HFF-Myc (cell line): ENCODE measurements at regions not wholly inside any gene's neighbourhood (a gene's known extent, or its start where the extent isn't known, plus 50 kb on each side); places are given as distances from the start of the nearest gene placed in this dataset.

Experiments
- DNase-seq: peaks from one replicate; pipeline ENCODE4 v3.0.0-alpha.2; 2011; ENCODE audit warnings: low read depth; ENCODE audit errors: extremely low read depth
- H3K4me3 ChIP-seq: replicated peaks from 2 replicates; pipeline ENCODE4 v1.5.1; 2011; ENCODE audit warnings: low read depth, mild to moderate bottlenecking, control low read depth, low read length
- TF ChIP-seq, protein P1 (sequence below): IDR thresholded peaks from 2 replicates; pipeline ENCODE4 v1.5.1; 2012; ENCODE audit warnings: mild to moderate bottlenecking, low read depth, low read length, control low read depth; ENCODE audit errors: missing control alignments

DNA sequence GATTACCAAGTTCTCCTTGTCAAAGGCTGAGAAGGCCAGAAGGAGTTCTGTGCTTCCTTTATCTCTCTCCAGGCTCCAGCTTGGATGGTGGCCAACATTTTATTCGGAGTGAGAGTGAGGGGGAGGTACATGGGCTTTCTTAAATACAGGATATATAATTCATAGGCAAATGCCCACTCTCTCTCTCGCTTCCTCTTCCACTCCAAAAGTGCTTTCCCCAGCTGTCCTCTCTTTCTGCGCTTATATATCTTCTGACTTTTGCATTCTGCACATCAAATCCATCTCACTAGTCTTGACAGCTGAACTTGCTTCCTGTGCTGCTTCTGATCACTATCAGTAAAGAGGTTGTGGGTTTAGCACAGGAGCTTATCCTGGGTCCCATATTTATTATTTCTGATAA, 125.4 kb upstream of the ARHGAP20 start:
- no peak for DNase-seq
- TF ChIP-seq, protein P1, sequence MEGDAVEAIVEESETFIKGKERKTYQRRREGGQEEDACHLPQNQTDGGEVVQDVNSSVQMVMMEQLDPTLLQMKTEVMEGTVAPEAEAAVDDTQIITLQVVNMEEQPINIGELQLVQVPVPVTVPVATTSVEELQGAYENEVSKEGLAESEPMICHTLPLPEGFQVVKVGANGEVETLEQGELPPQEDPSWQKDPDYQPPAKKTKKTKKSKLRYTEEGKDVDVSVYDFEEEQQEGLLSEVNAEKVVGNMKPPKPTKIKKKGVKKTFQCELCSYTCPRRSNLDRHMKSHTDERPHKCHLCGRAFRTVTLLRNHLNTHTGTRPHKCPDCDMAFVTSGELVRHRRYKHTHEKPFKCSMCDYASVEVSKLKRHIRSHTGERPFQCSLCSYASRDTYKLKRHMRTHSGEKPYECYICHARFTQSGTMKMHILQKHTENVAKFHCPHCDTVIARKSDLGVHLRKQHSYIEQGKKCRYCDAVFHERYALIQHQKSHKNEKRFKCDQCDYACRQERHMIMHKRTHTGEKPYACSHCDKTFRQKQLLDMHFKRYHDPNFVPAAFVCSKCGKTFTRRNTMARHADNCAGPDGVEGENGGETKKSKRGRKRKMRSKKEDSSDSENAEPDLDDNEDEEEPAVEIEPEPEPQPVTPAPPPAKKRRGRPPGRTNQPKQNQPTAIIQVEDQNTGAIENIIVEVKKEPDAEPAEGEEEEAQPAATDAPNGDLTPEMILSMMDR: no peak
- H3K4me3 ChIP-seq: no peak overlapping the region

DNA sequence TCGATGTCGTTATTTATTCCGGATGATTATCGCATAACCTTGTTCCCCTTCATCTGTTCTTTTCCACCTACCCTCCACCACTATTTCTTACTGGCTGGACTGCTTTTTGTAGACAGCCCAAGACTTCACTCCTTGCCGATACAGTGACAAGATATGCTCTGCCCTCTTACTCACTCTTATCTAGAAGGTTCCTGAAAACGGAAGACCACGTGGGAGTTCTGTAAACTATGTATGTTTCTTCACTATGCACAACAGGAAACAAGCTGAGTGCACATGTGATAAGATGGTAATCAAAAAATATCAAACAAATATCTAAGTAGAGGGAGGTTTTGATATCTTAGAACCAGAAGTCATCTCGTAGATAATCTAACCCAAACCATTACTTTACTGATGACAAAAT, 122.9 kb upstream of the ARHGAP20 start:
- DNase-seq: no peak
- TF ChIP-seq, protein P1: no peak
- H3K4me3 ChIP-seq: no peak overlapping the region

GRCh38 chr11:110833033-110833484, 120.8 kb upstream of the ARHGAP20 start:
- TF ChIP-seq, protein P1: no peak
- DNase-seq: no peak
- H3K4me3 ChIP-seq: no peak overlapping the region

DNA sequence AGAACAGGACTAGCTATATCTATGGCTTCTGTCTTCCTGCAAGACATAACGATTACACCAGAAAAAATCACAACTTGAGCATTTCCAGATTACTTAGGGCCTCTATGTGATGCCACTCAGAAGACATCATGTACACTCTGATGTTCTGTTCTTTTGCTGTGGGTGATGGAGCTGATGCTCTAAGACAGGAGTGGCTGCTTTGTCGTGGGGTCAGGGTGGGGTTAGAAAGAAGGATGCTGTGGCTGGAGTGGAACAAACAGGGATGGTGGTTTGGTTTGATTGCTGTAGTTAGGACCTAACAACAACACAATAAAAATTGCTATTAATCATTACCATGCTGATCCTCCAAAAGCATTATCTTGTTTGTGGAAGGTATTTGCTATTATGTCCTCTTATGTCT, 120.3 kb upstream of the ARHGAP20 start:
- no peak for DNase-seq
- TF ChIP-seq, protein P1: no peak
- H3K4me3 ChIP-seq: no peak overlapping the region

DNA sequence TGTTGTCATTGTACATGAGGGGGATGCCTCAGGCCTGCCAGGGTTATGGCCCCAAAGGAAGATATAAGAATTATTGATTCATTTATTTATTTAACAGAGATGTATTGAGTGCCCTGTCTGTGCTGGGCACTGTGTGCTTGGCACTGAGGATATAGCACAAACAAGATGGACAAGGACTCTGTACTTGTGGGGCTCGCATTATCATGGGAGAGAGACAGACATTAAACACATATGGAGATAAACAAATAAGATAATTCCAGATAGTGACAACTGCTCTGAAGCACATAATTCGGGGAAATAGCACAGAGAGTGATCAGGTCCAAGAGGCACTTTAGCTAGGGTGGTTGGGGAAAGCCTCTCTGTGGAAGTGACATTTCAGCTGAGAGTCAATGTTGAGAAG, 119.8 kb upstream of the ARHGAP20 start:
- H3K4me3 ChIP-seq: no peak overlapping the region
- TF ChIP-seq, protein P1: no peak
- DNase-seq: no peak

DNA sequence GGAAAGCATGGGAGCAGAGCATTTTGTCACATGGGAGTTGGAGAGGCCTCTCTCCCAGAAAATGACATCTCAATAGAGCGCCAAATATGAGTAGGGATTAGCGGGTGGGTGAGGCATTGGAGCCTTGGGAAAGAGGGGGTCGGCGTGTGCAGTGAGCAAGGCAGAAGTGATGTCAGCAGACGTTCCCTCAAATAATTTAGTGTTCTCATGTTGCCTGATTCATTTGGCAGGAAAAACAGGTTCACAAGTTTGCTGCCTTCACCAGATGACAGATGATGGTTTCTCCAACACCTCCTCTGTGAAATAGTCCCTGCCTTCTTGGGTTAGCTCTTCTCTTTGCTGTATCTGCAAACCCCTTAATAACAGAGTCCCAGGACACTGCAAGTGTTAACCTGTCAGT, 118.5 kb upstream of the ARHGAP20 start:
- no peak for DNase-seq
- TF ChIP-seq, protein P1: no peak
- no peak overlapping the region for H3K4me3 ChIP-seq

DNA sequence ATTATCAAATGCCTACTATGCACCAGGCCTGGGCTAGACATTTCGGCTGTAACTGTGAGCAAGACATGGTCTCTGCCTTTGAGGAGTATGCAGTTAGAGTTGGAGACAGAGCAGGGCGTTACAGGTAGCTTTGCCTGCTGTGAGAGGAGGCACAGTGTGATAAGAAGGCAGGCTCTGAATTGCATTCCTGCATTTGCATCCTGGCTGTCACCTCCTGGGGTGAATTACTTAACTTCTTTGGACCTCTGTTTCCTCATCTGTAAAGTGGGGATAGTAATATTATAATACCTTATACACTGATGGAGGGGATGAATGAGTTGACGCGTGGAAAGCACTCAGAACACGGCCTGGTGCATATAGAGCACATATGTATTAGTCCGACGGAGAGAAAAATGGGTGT, 118.1 kb upstream of the ARHGAP20 start:
- H3K4me3 ChIP-seq: no peak overlapping the region
- no peak for DNase-seq
- TF ChIP-seq, protein P1: no peak
